Spleen (tissue), 11 donors: ENCODE measurements at regions not wholly inside any gene's neighbourhood (a gene's known extent, or its start where the extent isn't known, plus 50 kb on each side); places are given as distances from the start of the nearest gene placed in this dataset.

ENCODE experiments used
- DNase-seq: peaks from one replicate; pipeline ENCODE4 v3.0.0-alpha.2; 2020
- H3K27ac ChIP-seq, 8 donors: fragments of 200-600 bp; sonication (generic) in 7 of 8; 1 replicate in 4 of 8; 2 replicates in 4 of 8; pipeline versions ENCODE4 v1.5.0 to v1.8.0; 2016 to 2021; ENCODE audit warnings: inconsistent platforms in 4 of 8, mild to moderate bottlenecking in 4 of 8, moderate library complexity in 1 of 8
- H3K27me3 ChIP-seq, 7 donors: fragments of 200-600 bp; sonication (generic) in 6 of 7; replicated peaks in 1 of 7; 1 replicate in 4 of 7; 2 replicates in 3 of 7; pipeline versions ENCODE4 v1.5.0 to v1.8.0; 2016 to 2021; ENCODE audit warnings: inconsistent platforms in 3 of 7, mild to moderate bottlenecking in 1 of 7
- H3K36me3 ChIP-seq, 6 donors: fragments of 200-600 bp; sonication (generic) in 5 of 6; 1 replicate in 4 of 6; 2 replicates in 2 of 6; pipeline versions ENCODE4 v1.5.0 to v1.8.0; 2016 to 2021; ENCODE audit warnings: inconsistent platforms in 2 of 6
- H3K4me1 ChIP-seq, 6 donors: fragments of 200-600 bp; sonication (generic) in 5 of 6; 1 replicate in 3 of 6; 2 replicates in 3 of 6; pipeline versions ENCODE4 v1.5.0 to v1.8.0; 2016 to 2021; ENCODE audit warnings: inconsistent platforms in 3 of 6
- H3K4me3 ChIP-seq, 8 donors: fragments of 200-600 bp; sonication (generic) in 7 of 8; 1 replicate in 4 of 8; 2 replicates in 4 of 8; pipeline versions ENCODE4 v1.5.0 to v1.8.0; 2016 to 2021; ENCODE audit warnings: inconsistent platforms in 4 of 8, mild to moderate bottlenecking in 4 of 8, moderate library complexity in 2 of 8
- H3K9me3 ChIP-seq, 8 donors: fragments of 200-600 bp; sonication (generic) in 7 of 8; 1 replicate in 4 of 8; 2 replicates in 4 of 8; pipeline versions ENCODE4 v1.5.0 to v1.8.0; 2016 to 2021; ENCODE audit warnings: inconsistent platforms in 4 of 8
- CTCF ChIP-seq, 11 experiments: fragments of 200-600 bp in 7 of 11; fragments of 450-650 bp in 4 of 11; sonication (generic) in 4 of 11; IDR thresholded peaks in 8 of 11; conservative IDR thresholded peaks in 3 of 11; 1 replicate in 7 of 11; 2 replicates in 4 of 11; pipeline versions ENCODE4 v1.4.0 to v1.8.0; 2016 to 2021; ENCODE audit warnings: antibody characterized with exemption in 11 of 11, inconsistent platforms in 4 of 11, mild to moderate bottlenecking in 1 of 11
- POLR2A ChIP-seq, 3 donors: fragments of 450-650 bp; IDR thresholded peaks; one replicate each; pipeline ENCODE4 v1.5.1; 2017; ENCODE audit warnings: antibody characterized with exemption in 3 of 3, mild to moderate bottlenecking in 1 of 3
- POLR2AphosphoS5 ChIP-seq, 3 donors: sonication (generic); formaldehyde crosslinking; IDR thresholded peaks; one replicate each; pipeline ENCODE4 v1.5.1; 2017; ENCODE audit warnings: antibody characterized with exemption in 3 of 3
- WGBS, 5 donors: extraction: QIAGEN DNeasy Blood & Tissue Kit in 3 of 5; methylation state at CpG; one replicate each; pipeline versions ENCODE4 v1.1.5 to v1.1.7; 2013 to 2018; 5-methylcytosine and 5-hydroxymethylcytosine counted together
- intact Hi-C: fragments of 100-400 bp; cut with DNase I; formaldehyde crosslinking; loops from one replicate; pipeline ENCODE4 v1.15.0; 2023; ENCODE audit warnings: low total_unique reads
- donor health status: healthy with polysubstance abuse.
- donor health status: DM: no; HTN: no; CAD: no; lungs with moderate emphysema.
- donor health status: DM: no; HTN: no; CAD: no.
- donor health status: Bipolar disorder and iron deficiency.
- donor health status: healthy.
- donor health status: DM: no; HTN: no; CAD: no.
- donor health status: DM: yes; HTN: yes; CAD: no.

- no peak overlapping the region for H3K27ac ChIP-seq
- H3K4me3 ChIP-seq = no peak overlapping the region
- 69 to 88% (median 82%) methylated on average over 5 of the region's 5 CpGs for WGBS, 5 donors
- H3K36me3 ChIP-seq = no peaks in the 10 kb centered on the region
- TF ChIP-seq POLR2AphosphoS5 (IDR thresholded peaks at IDR 0.05) (no peak), CTCF (IDR thresholded peaks at IDR 0.05 in 8 of 11, conservative IDR thresholded peaks at IDR 0.05 in 3 of 11) (no peak)
- no peaks in the 10 kb centered on the region for H3K9me3 ChIP-seq
- no peaks in the 10 kb centered on the region for H3K4me1 ChIP-seq
- intact Hi-C loops = no loop called here
- DNase-seq = no peak
- H3K27me3 ChIP-seq = peaks cover 0 to 25% (median 0%) of the 10 kb centered on the region in 7 donors
Observed at GRCh38 chr11:131303611-131304119, 66.8 kb upstream of the NTM start.

- H3K4me3 ChIP-seq = no peak overlapping the region
- DNase-seq = no peak
- H3K36me3 ChIP-seq = no peaks in the 10 kb centered on the region
- H3K4me1 ChIP-seq = no peaks in the 10 kb centered on the region
- TF ChIP-seq POLR2AphosphoS5 (IDR thresholded peaks at IDR 0.05) = no peak
- no peak for TF ChIP-seq POLR2A (IDR thresholded peaks at IDR 0.05)
- no peak for TF ChIP-seq CTCF (IDR thresholded peaks at IDR 0.05 in 8 of 11, conservative IDR thresholded peaks at IDR 0.05 in 3 of 11)
- H3K9me3 ChIP-seq = no peaks in the 10 kb centered on the region
- WGBS, 5 donors = 62 to 82% (median 67%) methylated on average over 3 of the region's 3 CpGs
- H3K27me3 ChIP-seq = peaks cover 0 to 25% (median 0%) of the 10 kb centered on the region in 7 donors
- intact Hi-C loops = no loop called here
- H3K27ac ChIP-seq = no peak overlapping the region
Observed at GRCh38 chr11:131305005-131305404, 65.4 kb upstream of the NTM start.

- Histone ChIP-seq H3K36me3 (no peaks in the 10 kb centered on the region), H3K9me3 (no peaks in the 10 kb centered on the region), H3K27ac (no peak overlapping the region), H3K4me3 (no peak overlapping the region), H3K27me3 (peaks cover 0 to 19% (median 0%) of the 10 kb centered on the region in 7 donors), H3K4me1 (no peaks in the 10 kb centered on the region)
- TF ChIP-seq POLR2A (IDR thresholded peaks at IDR 0.05) = no peak
- no peak for TF ChIP-seq POLR2AphosphoS5 (IDR thresholded peaks at IDR 0.05)
- TF ChIP-seq CTCF (IDR thresholded peaks at IDR 0.05 in 8 of 11, conservative IDR thresholded peaks at IDR 0.05 in 3 of 11) = no peak
- 89 to 92% (median 92%) methylated on average over 6 of the region's 6 CpGs for WGBS, 5 donors
- no peak for DNase-seq
- intact Hi-C loops = no loop called here
Observed at GRCh38 chr11:131307506-131307905, 62.9 kb upstream of the NTM start.

GRCh38 chr11:131309776-131310175 is 60.6 kb upstream of the NTM start:
- Histone ChIP-seq H3K9me3 (no peaks in the 10 kb centered on the region), H3K4me1 (no peaks in the 10 kb centered on the region), H3K27me3 (peaks cover 0 to 20% (median 0%) of the 10 kb centered on the region in 7 donors), H3K36me3 (no peaks in the 10 kb centered on the region), H3K4me3 (no peak overlapping the region), H3K27ac (no peak overlapping the region)
- no peak for DNase-seq
- TF ChIP-seq CTCF (IDR thresholded peaks at IDR 0.05 in 8 of 11, conservative IDR thresholded peaks at IDR 0.05 in 3 of 11) (no peak), POLR2AphosphoS5 (IDR thresholded peaks at IDR 0.05) (no peak), POLR2A (IDR thresholded peaks at IDR 0.05) (no peak)
- 22 to 33% (median 26%) methylated on average over 5 of the region's 5 CpGs for WGBS, 5 donors
- intact Hi-C loops = no loop called here
